Epithelial cell of esophagus (primary cell): ENCODE measurements at regions not wholly inside any gene's neighbourhood (a gene's known extent, or its start where the extent isn't known, plus 50 kb on each side); places are given as distances from the start of the nearest gene placed in this dataset.

ENCODE experiments used
- DNase-seq: peaks from one replicate; pipeline ENCODE4 v3.0.0; 2010; ENCODE audit warnings: low read depth
- H3K4me3 ChIP-seq: 2 replicates; pipeline ENCODE4 v1.5.1; 2011; ENCODE audit warnings: mild to moderate bottlenecking, low read length, control low read depth
- TF ChIP-seq, protein P1 (sequence below): IDR thresholded peaks from 2 replicates; pipeline ENCODE4 v1.5.1; 2011; ENCODE audit warnings: low read depth, mild to moderate bottlenecking, low read length, control low read depth, inconsistent platforms; ENCODE audit not compliant: insufficient read depth; ENCODE audit errors: missing control alignments

DNA sequence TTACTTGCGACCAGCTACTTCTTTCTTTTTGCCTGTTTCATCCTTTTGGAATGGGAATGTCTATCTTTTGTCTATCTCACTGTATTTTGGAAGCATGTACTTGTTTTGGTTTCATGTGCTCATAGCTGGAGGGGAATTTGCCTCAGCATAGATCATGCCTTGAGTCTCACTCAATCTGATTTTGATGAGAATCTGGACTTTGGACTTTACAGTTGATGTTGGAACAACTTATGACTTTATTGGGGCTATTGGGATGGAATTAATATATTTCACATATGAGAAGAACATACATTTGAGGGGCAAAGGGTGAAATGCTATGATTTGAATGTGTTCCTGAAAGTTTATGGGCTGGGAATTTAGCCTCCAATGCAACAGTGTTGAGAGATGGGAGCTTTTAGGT is 206.2 kb upstream of the DDI1 start:
- no peak for DNase-seq
- H3K4me3 ChIP-seq, result no peak overlapping the region
- TF ChIP-seq, protein P1, sequence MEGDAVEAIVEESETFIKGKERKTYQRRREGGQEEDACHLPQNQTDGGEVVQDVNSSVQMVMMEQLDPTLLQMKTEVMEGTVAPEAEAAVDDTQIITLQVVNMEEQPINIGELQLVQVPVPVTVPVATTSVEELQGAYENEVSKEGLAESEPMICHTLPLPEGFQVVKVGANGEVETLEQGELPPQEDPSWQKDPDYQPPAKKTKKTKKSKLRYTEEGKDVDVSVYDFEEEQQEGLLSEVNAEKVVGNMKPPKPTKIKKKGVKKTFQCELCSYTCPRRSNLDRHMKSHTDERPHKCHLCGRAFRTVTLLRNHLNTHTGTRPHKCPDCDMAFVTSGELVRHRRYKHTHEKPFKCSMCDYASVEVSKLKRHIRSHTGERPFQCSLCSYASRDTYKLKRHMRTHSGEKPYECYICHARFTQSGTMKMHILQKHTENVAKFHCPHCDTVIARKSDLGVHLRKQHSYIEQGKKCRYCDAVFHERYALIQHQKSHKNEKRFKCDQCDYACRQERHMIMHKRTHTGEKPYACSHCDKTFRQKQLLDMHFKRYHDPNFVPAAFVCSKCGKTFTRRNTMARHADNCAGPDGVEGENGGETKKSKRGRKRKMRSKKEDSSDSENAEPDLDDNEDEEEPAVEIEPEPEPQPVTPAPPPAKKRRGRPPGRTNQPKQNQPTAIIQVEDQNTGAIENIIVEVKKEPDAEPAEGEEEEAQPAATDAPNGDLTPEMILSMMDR, result no peak

DNA sequence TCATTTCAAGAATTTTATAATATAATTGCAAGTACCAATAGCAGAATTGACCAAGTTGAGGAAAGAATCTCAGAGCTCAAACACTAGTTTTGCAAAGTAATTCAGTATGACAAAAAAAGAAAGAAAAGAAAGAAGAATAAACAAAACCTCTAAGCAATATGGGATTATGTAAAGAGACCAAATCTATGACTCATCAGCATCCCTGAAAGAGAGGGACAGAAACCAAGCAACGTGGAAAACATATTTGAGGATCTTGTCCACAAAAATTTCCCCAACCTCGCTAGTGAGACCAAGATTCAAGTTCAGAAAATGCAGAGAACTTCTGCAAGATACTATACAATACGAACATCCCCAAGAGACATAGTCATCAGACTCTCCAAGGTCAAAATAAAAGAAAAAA is 203.7 kb upstream of the DDI1 start:
- no peak overlapping the region for H3K4me3 ChIP-seq
- TF ChIP-seq, protein P1, result no peak
- no peak for DNase-seq

DNA sequence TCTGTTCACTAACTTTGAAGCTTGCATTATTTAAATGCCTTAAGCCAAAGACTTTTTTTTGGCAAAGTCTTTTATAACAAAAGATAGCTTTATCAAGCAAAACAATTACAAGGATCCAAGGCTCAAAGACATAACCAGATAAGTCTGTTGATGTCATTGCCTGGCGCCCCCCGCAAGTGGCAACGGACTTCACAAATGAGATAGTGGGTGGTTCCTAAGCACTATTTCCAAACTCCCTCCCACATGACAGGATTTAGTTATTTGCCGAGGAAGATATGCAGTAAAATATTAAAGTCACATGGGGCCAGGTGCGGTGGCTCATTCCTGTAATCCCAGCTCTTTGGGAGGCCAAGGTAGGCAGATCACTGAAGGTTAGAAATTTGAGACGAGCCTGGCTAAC is 194.2 kb upstream of the DDI1 start:
- DNase-seq, result no peak
- TF ChIP-seq, protein P1, result no peak
- no peak overlapping the region for H3K4me3 ChIP-seq

DNA sequence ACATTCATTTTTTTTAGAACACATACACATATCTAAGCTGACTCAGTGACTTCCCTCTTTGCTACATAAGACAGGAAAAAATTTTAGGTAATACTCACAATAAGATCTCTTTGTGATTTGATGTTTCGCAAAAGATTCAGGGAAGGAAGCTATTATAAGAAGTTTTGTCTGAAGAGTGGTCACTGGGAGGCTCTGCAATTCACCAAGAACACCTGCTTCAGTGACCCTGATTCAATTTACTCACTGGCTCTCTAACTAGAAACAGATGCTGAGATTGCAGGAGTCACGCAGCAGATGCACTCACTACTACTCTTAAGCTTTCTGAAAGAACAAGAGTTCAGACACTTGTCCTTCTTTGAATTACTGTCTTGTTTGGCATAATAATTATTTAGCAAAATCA is 193.6 kb upstream of the DDI1 start:
- no peak overlapping the region for H3K4me3 ChIP-seq
- TF ChIP-seq, protein P1, result no peak
- no peak for DNase-seq

DNA sequence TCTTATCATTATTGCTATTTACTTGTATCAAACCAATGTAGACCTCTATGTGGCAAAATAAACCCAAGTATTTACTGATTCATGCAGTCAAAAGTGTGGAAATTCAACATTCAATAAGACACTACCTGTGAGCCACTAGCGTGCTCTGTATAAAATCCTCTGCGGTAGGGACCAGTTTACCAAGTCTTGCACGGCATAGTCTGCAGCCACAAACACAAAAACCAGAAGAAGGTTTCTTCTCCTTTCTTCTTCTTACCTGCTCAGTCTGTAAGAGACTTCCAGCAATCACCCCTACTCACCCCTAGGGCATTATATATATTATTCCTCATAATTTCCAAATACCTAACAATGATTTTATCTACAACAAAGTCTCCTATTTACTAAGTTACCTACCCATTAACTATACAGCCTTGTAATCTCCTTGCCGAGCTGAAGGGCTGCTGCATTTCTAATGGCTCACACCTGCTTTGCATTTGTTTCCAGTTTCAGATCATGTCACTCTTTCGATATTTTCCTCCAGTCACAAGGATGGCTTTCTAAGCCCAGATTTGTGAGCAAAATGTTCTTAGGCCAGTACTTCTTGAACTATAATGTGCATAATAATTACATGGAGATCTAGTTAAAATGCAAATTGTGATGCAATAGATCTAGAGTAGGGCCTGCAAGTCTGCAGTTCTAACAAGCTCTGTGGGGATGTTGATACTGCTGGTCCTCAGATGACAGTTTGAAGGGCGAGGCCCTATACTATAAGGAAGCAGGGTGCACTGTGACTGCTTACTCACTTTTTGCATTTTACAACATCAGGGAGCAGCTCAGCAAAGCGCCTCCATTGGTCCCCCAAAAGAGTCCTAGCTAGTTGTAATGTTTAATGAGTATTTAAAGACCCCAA is 191.9 kb upstream of the DDI1 start:
- H3K4me3 ChIP-seq, result no peak overlapping the region
- TF ChIP-seq, protein P1, result no peak
- DNase-seq, result no peak

DNA sequence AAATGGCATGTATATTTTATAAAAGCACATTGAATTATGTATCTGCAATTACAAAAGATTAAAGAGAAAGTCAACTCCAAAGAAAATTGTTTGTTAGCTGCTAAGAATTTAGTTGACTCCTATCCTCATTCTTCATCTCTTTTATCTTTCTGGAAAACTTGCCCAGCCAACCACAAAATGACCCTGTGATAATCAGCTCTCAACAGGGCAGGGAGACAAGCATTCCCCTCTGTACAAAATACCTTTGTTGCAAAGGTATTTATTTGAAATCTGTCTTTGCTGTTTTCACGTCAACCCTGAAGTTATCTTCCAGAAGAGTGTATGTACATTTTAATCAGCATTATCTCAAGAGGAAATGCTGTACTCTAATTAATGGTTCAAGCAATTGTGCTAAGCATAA is 191.1 kb upstream of the DDI1 start:
- DNase-seq, result no peak
- no peak overlapping the region for H3K4me3 ChIP-seq
- TF ChIP-seq, protein P1, result no peak

DNA sequence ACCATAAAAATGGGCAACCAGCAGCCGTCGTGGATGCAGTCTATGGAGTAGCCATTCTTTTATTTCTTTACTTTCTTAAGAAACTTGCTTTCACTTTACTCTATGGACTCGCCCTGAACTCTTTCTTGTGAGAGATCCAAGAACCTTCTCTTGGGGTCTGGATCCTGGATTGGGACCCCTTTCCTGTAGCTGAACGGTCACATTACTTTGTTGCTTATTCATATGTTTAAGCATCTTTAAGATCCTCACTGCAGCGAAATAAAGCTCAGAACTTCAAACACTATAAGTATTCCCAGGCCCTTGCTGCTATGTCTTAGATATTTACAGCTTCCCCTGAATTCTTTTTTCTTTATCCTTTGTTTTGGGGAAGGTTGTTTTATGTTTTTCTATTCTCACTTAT is 187.8 kb upstream of the DDI1 start:
- TF ChIP-seq, protein P1, result no peak
- no peak overlapping the region for H3K4me3 ChIP-seq
- DNase-seq, result no peak
